GM23248 (cell line): ENCODE measurements at regions not wholly inside any gene's neighbourhood (a gene's known extent, or its start where the extent isn't known, plus 50 kb on each side); places are given as distances from the start of the nearest gene placed in this dataset.

Source experiments
- EZH2 ChIP-seq: fragments of 200-600 bp; sonication (generic); IDR thresholded peaks from 2 replicates; pipeline ENCODE4 v1.6.1; 2018; ENCODE audit warnings: antibody characterized with exemption, mild to moderate bottlenecking; ENCODE audit not compliant: insufficient read depth, poor library complexity, severe bottlenecking
- EZH2phosphoT487 ChIP-seq: fragments of 200-600 bp; sonication (generic); IDR thresholded peaks from 2 replicates; pipeline ENCODE4 v1.6.1; 2018; ENCODE audit warnings: antibody characterized with exemption, moderate library complexity, mild to moderate bottlenecking, low read depth; ENCODE audit not compliant: insufficient read depth

DNA sequence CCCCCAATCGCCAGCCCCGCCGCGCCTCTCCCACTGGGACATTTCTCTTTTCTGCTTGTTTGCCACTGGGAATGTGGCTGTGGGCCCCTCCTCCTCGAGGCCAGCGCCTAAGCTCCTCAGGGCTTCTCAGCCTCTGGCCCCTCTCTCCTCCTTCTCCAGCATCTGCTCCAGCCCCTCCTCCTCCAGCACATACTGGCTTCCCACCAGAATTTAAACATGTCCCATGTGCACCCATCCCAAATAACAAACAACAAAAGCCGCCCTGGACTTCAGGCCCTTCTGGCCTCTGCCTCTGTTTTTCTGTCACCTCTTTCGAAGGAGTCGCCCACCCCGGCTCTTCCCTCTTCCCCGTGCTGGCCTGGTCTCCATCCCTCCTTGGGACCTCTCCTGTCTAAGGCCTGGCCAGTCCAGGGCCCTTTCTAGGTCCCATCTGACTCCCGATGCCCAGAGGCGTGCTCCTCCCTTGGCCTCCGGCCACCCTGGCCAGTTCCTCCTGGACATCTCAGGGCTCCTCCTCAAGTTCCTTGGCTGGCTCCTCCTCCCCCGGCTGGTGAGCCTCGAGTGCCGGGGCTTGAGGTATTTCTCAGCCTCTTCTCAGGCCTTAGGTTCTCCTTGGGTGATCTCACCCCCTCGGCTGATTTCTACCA, 94.6 kb upstream of the SLC6A6 start:
- no peak for TF ChIP-seq EZH2
- no peak for TF ChIP-seq EZH2phosphoT487
